ENCODE measurements at regions not wholly inside any gene's neighbourhood (a gene's known extent, or its start where the extent isn't known, plus 50 kb on each side); places are given as distances from the start of the nearest gene placed in this dataset.

- H3K4me1 ChIP-seq: no peaks in the 10 kb centered on the region
- H3K27me3 ChIP-seq: no peaks in the 10 kb centered on the region
- no peak for TF ChIP-seq POLR2A (IDR thresholded peaks at IDR 0.05)
- no peak for TF ChIP-seq CTCF (IDR thresholded peaks at IDR 0.05)
- no peaks in the 10 kb centered on the region for H3K36me3 ChIP-seq
- no peaks in the 10 kb centered on the region for H3K9me3 ChIP-seq
- H3K4me3 ChIP-seq: no peak overlapping the region
- no peak overlapping the region for H3K27ac ChIP-seq
- no peak for DNase-seq
Measured at GRCh38 chr3:98999675-99000074, 98.2 kb upstream of the DCBLD2 start.

DNA sequence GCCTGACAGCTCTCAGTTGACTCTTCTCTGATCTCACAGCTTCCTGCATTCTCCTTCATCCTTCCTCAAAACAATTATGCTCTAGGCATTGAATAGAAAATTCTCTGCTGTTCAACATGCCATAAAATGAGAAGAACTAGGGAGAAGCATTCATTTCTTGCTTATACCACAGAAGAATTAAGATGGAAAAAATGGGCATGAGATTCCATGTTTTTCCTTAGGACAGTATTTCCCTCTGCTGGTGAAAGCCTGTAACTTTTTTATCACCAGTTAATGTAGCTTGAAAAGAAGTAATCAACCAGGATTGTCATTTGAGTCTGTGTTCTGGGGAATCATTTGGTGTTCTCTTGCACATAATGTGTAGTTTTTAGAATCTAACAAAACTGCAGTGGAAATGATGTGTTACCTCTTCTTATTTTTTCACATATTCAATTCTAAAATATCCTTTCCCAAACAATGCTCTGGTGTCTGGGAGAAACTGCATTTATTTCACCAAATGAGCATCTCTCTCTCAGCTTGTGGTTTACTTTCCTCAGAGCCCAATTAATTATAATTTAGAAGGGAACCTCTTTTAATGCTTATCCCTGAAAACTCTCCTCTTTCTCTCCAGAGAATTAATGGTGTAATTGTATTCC, 92.8 kb upstream of the DCBLD2 start:
- Histone ChIP-seq H3K4me1 (no peaks in the 10 kb centered on the region), H3K27me3 (no peaks in the 10 kb centered on the region), H3K36me3 (no peaks in the 10 kb centered on the region), H3K4me3 (no peak overlapping the region), H3K27ac (no peak overlapping the region), H3K9me3 (no peaks in the 10 kb centered on the region)
- no peak for DNase-seq
- TF ChIP-seq POLR2A (IDR thresholded peaks at IDR 0.05): no peak
- peak in 5 of 6 experiments; percentile 12 to 61 (median 54) for TF ChIP-seq CTCF (IDR thresholded peaks at IDR 0.05)

- Histone ChIP-seq H3K4me1 (no peaks in the 10 kb centered on the region), H3K27ac (no peak overlapping the region), H3K9me3 (no peaks in the 10 kb centered on the region), H3K4me3 (no peak overlapping the region), H3K36me3 (no peaks in the 10 kb centered on the region), H3K27me3 (no peaks in the 10 kb centered on the region)
- TF ChIP-seq POLR2A (IDR thresholded peaks at IDR 0.05): no peak
- TF ChIP-seq CTCF (IDR thresholded peaks at IDR 0.05): no peak
- no peak for DNase-seq
Measured at GRCh38 chr3:98991393-98991792, 89.9 kb upstream of the DCBLD2 start.

- Histone ChIP-seq H3K27me3 (no peaks in the 10 kb centered on the region), H3K27ac (no peak overlapping the region), H3K4me1 (no peaks in the 10 kb centered on the region), H3K4me3 (no peak overlapping the region), H3K36me3 (no peaks in the 10 kb centered on the region), H3K9me3 (no peaks in the 10 kb centered on the region)
- TF ChIP-seq POLR2A (IDR thresholded peaks at IDR 0.05): no peak
- no peak for TF ChIP-seq CTCF (IDR thresholded peaks at IDR 0.05)
- DNase-seq: no peak
Measured at GRCh38 chr3:98990657-98991056, 89.2 kb upstream of the DCBLD2 start.

GRCh38 chr3:98986073-98986472, 84.6 kb upstream of the DCBLD2 start:
- Histone ChIP-seq H3K9me3 (no peaks in the 10 kb centered on the region), H3K27me3 (no peaks in the 10 kb centered on the region), H3K36me3 (no peaks in the 10 kb centered on the region), H3K4me3 (no peak overlapping the region), H3K27ac (no peak overlapping the region), H3K4me1 (no peaks in the 10 kb centered on the region)
- no peak for TF ChIP-seq POLR2A (IDR thresholded peaks at IDR 0.05)
- no peak for TF ChIP-seq CTCF (IDR thresholded peaks at IDR 0.05)
- DNase-seq: no peak

GRCh38 chr3:98985431-98985830, 83.9 kb upstream of the DCBLD2 start:
- TF ChIP-seq POLR2A (IDR thresholded peaks at IDR 0.05) (no peak), CTCF (IDR thresholded peaks at IDR 0.05) (no peak)
- Histone ChIP-seq H3K27ac (no peak overlapping the region), H3K4me1 (no peaks in the 10 kb centered on the region), H3K9me3 (no peaks in the 10 kb centered on the region), H3K4me3 (no peak overlapping the region), H3K36me3 (no peaks in the 10 kb centered on the region), H3K27me3 (no peaks in the 10 kb centered on the region)
- no peak for DNase-seq

All from Peyer's patch (tissue), 4 donors.